Thymus (tissue), 11 donors: ENCODE measurements at regions not wholly inside any gene's neighbourhood (a gene's known extent, or its start where the extent isn't known, plus 50 kb on each side); places are given as distances from the start of the nearest gene placed in this dataset.
"Not testable (repeated sequence)": the region's sequence is repeated elsewhere in the genome, so short reads cannot be mapped to it uniquely, and the experiment has no call there.

Source experiments
- DNase-seq, 9 donors: peaks; one replicate each; pipeline ENCODE4 v3.0.0-alpha.2; 2013; ENCODE audit warnings: low spot score in 9 of 9, low read depth in 6 of 9, missing footprints in 1 of 9
- H3K27ac ChIP-seq, 2 donors: one replicate each; pipeline ENCODE4 v1.5.1; 2013; ENCODE audit warnings: control low read depth in 1 of 2, low read depth in 1 of 2, low read length in 1 of 2, mild to moderate bottlenecking in 1 of 2, moderate library complexity in 1 of 2
- H3K27me3 ChIP-seq, 2 donors: one replicate each; pipeline ENCODE4 v1.5.1; 2013; ENCODE audit warnings: low read length in 1 of 2; ENCODE audit not compliant: control insufficient read depth in 2 of 2, insufficient read depth in 1 of 2
- H3K36me3 ChIP-seq, 2 donors: one replicate each; pipeline ENCODE4 v1.5.1; 2013; ENCODE audit warnings: low read length in 1 of 2, mild to moderate bottlenecking in 1 of 2, moderate library complexity in 1 of 2; ENCODE audit not compliant: control insufficient read depth in 2 of 2, insufficient read depth in 2 of 2
- H3K4me1 ChIP-seq, 2 donors: one replicate each; pipeline ENCODE4 v1.5.1; 2013; ENCODE audit warnings: low read length in 2 of 2; ENCODE audit not compliant: control insufficient read depth in 2 of 2, insufficient read depth in 2 of 2
- H3K4me3 ChIP-seq, 2 donors: one replicate each; pipeline ENCODE4 v1.5.1; 2013; ENCODE audit warnings: low read length in 2 of 2, control low read depth in 1 of 2, mild to moderate bottlenecking in 1 of 2
- H3K9me3 ChIP-seq, 2 donors: one replicate each; pipeline ENCODE4 v1.5.1; 2013; ENCODE audit warnings: low read length in 1 of 2, mild to moderate bottlenecking in 1 of 2; ENCODE audit not compliant: control insufficient read depth in 2 of 2, insufficient read depth in 1 of 2
- WGBS: extraction: QIAGEN DNeasy Blood & Tissue Kit; methylation state at CpG from one replicate; pipeline ENCODE4 v1.1.7; 2013; 5-methylcytosine and 5-hydroxymethylcytosine counted together
- donor health status: healthy.

GRCh38 chr10:3656214-3656613 lies 128.8 kb downstream of the KLF6 start:
- over 99% methylated on average over 3 of the region's 3 CpGs for WGBS
- Histone ChIP-seq H3K4me3 (no peak overlapping the region), H3K4me1 (peaks cover 20 to 68% of the 10 kb centered on the region in 2 donors), H3K27me3 (no peaks in the 10 kb centered on the region), H3K27ac (peak overlapping the region in 1 of 2 donors; percentile 87), H3K36me3 (no peaks in the 10 kb centered on the region), H3K9me3 (no peaks in the 10 kb centered on the region)
- DNase-seq = no peak

- Histone ChIP-seq H3K27ac (peak overlapping the region; percentile 56 to 87), H3K27me3 (no peaks in the 10 kb centered on the region), H3K4me1 (peaks cover 20 to 68% of the 10 kb centered on the region in 2 donors), H3K36me3 (no peaks in the 10 kb centered on the region), H3K4me3 (no peak overlapping the region), H3K9me3 (no peaks in the 10 kb centered on the region)
- DNase-seq = peak in 7 of 9 donors; percentile 55 to 93 (median 81)
- 5% methylated on average over 7 of the region's 7 CpGs for WGBS
These were observed 129.5 kb downstream of the KLF6 start for GRCh38 chr10:3655528-3655927.

- H3K4me3 ChIP-seq = no peak overlapping the region
These were observed 130.0 kb downstream of the KLF6 start for GRCh38 chr10:3654980-3655379.

GRCh38 chr10:3654496-3654895 lies 130.5 kb downstream of the KLF6 start:
- 96% methylated on average over 2 of the region's 2 CpGs for WGBS
- Histone ChIP-seq H3K36me3 (no peaks in the 10 kb centered on the region), H3K4me1 (peaks cover 20 to 61% of the 10 kb centered on the region in 2 donors), H3K9me3 (no peaks in the 10 kb centered on the region), H3K4me3 (no peak overlapping the region), H3K27ac (peak overlapping the region in 1 of 2 donors; percentile 87), H3K27me3 (no peaks in the 10 kb centered on the region)
- DNase-seq = no peak

More at GRCh38 chr10:3654980-3655379, 130.0 kb downstream of the KLF6 start:
- H3K27ac ChIP-seq = peak overlapping the region in 1 of 2 donors; percentile 87
- H3K27me3 ChIP-seq = no peaks in the 10 kb centered on the region
- WGBS = 67% methylated on average over 1 of the region's 1 CpG
- no peaks in the 10 kb centered on the region for H3K36me3 ChIP-seq
- peak in 2 of 9 donors; percentile 30 to 54 for DNase-seq
- no peaks in the 10 kb centered on the region for H3K9me3 ChIP-seq
- peaks cover 20 to 66% of the 10 kb centered on the region in 2 donors for H3K4me1 ChIP-seq

- not testable (repeated sequence) for H3K36me3 ChIP-seq, DNase-seq, H3K9me3 ChIP-seq, H3K4me3 ChIP-seq, H3K27me3 ChIP-seq
- Histone ChIP-seq H3K4me1 (peaks cover 20 to 54% of the 10 kb centered on the region in 2 donors), H3K27ac (peak overlapping the region in 1 of 2 donors; percentile 58)
- WGBS = 100% methylated on average over 2 of the region's 2 CpGs
These were observed 131.7 kb downstream of the KLF6 start for GRCh38 chr10:3653303-3653702.

GRCh38 chr10:3652886-3653285 lies 132.1 kb downstream of the KLF6 start:
- H3K27me3 ChIP-seq = no peaks in the 10 kb centered on the region
- peak overlapping the region in 1 of 2 donors; percentile 19 for H3K4me3 ChIP-seq
- peak in 5 of 9 donors; percentile 59 to 84 (median 72) for DNase-seq
- H3K27ac ChIP-seq = peak overlapping the region in 1 of 2 donors; percentile 58
- H3K9me3 ChIP-seq = no peaks in the 10 kb centered on the region
- no peaks in the 10 kb centered on the region for H3K36me3 ChIP-seq
- H3K4me1 ChIP-seq = peaks cover 20 to 54% of the 10 kb centered on the region in 2 donors
- WGBS = 18% methylated on average over 13 of the region's 13 CpGs

GRCh38 chr10:3651969-3652653 lies 132.9 kb downstream of the KLF6 start:
- 96% methylated on average over 6 of the region's 6 CpGs for WGBS
- peak overlapping the region in 1 of 2 donors; percentile 58 for H3K27ac ChIP-seq
- no peak for DNase-seq
- H3K36me3 ChIP-seq = no peaks in the 10 kb centered on the region
- no peaks in the 10 kb centered on the region for H3K27me3 ChIP-seq
- H3K9me3 ChIP-seq = no peaks in the 10 kb centered on the region
- no peak overlapping the region for H3K4me3 ChIP-seq
- H3K4me1 ChIP-seq = peaks cover 20 to 54% of the 10 kb centered on the region in 2 donors

- Histone ChIP-seq H3K9me3 (no peaks in the 10 kb centered on the region), H3K27ac (no peak overlapping the region), H3K27me3 (no peaks in the 10 kb centered on the region), H3K4me3 (no peak overlapping the region), H3K36me3 (no peaks in the 10 kb centered on the region), H3K4me1 (peaks cover 7 to 21% of the 10 kb centered on the region in 2 donors)
- no peak for DNase-seq
- WGBS = 90% methylated on average over 6 of the region's 6 CpGs
These were observed 136.4 kb downstream of the KLF6 start for GRCh38 chr10:3648576-3648975.

GRCh38 chr10:3648170-3648569 lies 136.8 kb downstream of the KLF6 start:
- 94% methylated on average over 6 of the region's 6 CpGs for WGBS
- H3K4me3 ChIP-seq = no peak overlapping the region

More at GRCh38 chr10:3648170-3648569, 136.8 kb downstream of the KLF6 start:
- Histone ChIP-seq H3K27ac (no peak overlapping the region), H3K9me3 (no peaks in the 10 kb centered on the region), H3K27me3 (no peaks in the 10 kb centered on the region), H3K4me1 (peaks cover 7 to 17% of the 10 kb centered on the region in 2 donors), H3K36me3 (no peaks in the 10 kb centered on the region)
- no peak for DNase-seq
